CD4-positive, alpha-beta T cell (primary cell): ENCODE measurements at regions not wholly inside any gene's neighbourhood (a gene's known extent, or its start where the extent isn't known, plus 50 kb on each side); places are given as distances from the start of the nearest gene placed in this dataset.

ENCODE experiments used
- ATAC-seq: fragments of 200-7000 bp; cut with Tn5 transposase; one replicate; pipeline ENCODE4 v1.10.0; 2022; ENCODE audit warnings: mild to moderate bottlenecking; ENCODE audit not compliant: poor library complexity
- CTCF ChIA-PET: fragments of 350-600 bp; sonication (Branson Sonifier 250); formaldehyde crosslinking; loops from one replicate; lab custom pipeline; 2021; ENCODE audit warnings: antibody characterized with exemption, inconsistent platforms; lab: Charles Lee
- POLR2A ChIA-PET: fragments of 350-600 bp; sonication (Branson Sonifier 250); formaldehyde crosslinking; loops from one replicate; lab custom pipeline; 2021; ENCODE audit warnings: antibody characterized with exemption, inconsistent platforms; lab: Charles Lee
- DNase-seq, 14 experiments: peaks; one replicate each; pipeline ENCODE4 v3.0.0-alpha.2; 2013 to 2020; ENCODE audit warnings: mixed read lengths in 2 of 14
- H3K27ac ChIP-seq, 2 donors: one replicate each; pipeline versions ENCODE4 v1.5.1 to v1.7.0; 2013; ENCODE audit warnings: low read length in 2 of 2, low read depth in 1 of 2, mild to moderate bottlenecking in 1 of 2
- H3K27me3 ChIP-seq, 2 experiments: 1 replicate in 1 of 2; 2 replicates in 1 of 2; pipeline versions ENCODE4 v1.6.1 to v1.7.0; 2013; ENCODE audit warnings: low read length in 2 of 2, control low read depth in 1 of 2, mild to moderate bottlenecking in 1 of 2, moderate library complexity in 1 of 2; ENCODE audit not compliant: insufficient read depth in 2 of 2, control insufficient read depth in 1 of 2
- H3K36me3 ChIP-seq: one replicate; pipeline ENCODE4 v1.6.1; 2013; ENCODE audit warnings: low read length, control low read depth; ENCODE audit not compliant: insufficient read depth
- H3K4me1 ChIP-seq: one replicate; pipeline ENCODE4 v1.6.1; 2013; ENCODE audit warnings: low read length, control low read depth; ENCODE audit not compliant: insufficient read depth
- H3K4me3 ChIP-seq: one replicate; pipeline ENCODE4 v1.5.1; 2013; ENCODE audit warnings: mild to moderate bottlenecking, low read length, moderate library complexity
- H3K9me3 ChIP-seq, 2 experiments: 1 replicate in 1 of 2; 2 replicates in 1 of 2; pipeline versions ENCODE4 v1.6.1 to v1.7.0; 2013; ENCODE audit warnings: low read length in 2 of 2, mild to moderate bottlenecking in 2 of 2, control low read depth in 1 of 2, moderate library complexity in 1 of 2; ENCODE audit not compliant: control insufficient read depth in 1 of 2, insufficient read depth in 1 of 2
- H3K27ac Mint-ChIP-seq: one replicate; pipeline ENCODE4 v1.8.0; 2020; ENCODE audit warnings: mixed read lengths
- H3K27me3 Mint-ChIP-seq: one replicate; pipeline ENCODE4 v1.8.0; 2021; ENCODE audit warnings: mixed read lengths
- H3K36me3 Mint-ChIP-seq: one replicate; pipeline ENCODE4 v1.8.0; 2021; ENCODE audit warnings: low read depth, mixed read lengths
- H3K4me1 Mint-ChIP-seq: one replicate; pipeline ENCODE4 v1.8.0; 2021; ENCODE audit warnings: low read depth, mixed read lengths
- H3K4me3 Mint-ChIP-seq: one replicate; pipeline ENCODE4 v1.8.0; 2020; ENCODE audit warnings: mild to moderate bottlenecking, mixed read lengths
- H3K9me3 Mint-ChIP-seq: one replicate; pipeline ENCODE4 v1.8.0; 2020; ENCODE audit warnings: mixed read lengths
- intact Hi-C, 2 experiments: fragments of 100-400 bp; cut with DNase I in 1 of 2; cut with micrococcal nuclease in 1 of 2; formaldehyde crosslinking; loops; one replicate each; pipeline versions ENCODE4 v1.15.1 to v1.9.0; 2023 to 2025; cut with DNase I, micrococcal nuclease
- TF ChIP-seq, protein P1 (sequence below): fragments of 200-600 bp; IDR thresholded peaks from one replicate; pipeline ENCODE4 v1.8.0; 2022; ENCODE audit warnings: antibody characterized with exemption, mild to moderate bottlenecking

DNA sequence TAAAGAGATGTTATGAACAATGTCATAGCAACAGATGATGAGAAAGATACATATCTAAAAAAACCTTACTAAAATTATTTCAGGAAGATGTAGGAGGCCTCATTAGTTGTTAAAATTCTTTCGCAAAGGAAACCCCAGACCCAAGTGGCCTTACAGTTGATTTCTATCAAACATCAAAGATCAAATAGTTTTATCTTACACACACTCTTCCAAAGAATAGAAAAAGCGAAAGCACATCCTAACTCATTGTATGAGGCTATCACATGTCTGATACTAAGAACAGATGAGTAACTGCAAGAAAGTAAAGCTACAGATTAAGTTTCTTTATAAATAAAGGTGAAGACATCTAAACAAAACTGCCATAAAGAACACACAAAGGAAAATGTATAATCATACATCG lies 82.9 kb upstream of the GDF10 start:
- H3K4me3 ChIP-seq = no peak overlapping the region
- ChIA-PET POLR2A (interaction anchor here (1.0 kb wide), 1 partner anchor 51 kb away, joined by 4 read pairs; no protein-coding TSS in a partner anchor), CTCF (no interaction called here)
- H3K27ac ChIP-seq = no peak overlapping the region
- Mint-ChIP-seq H3K4me3 (no peak overlapping the region), H3K9me3 (peaks cover 5% of the 10 kb centered on the region), H3K36me3 (peaks cover 6% of the 10 kb centered on the region), H3K27ac (no peak overlapping the region), H3K27me3 (no peaks in the 10 kb centered on the region), H3K4me1 (peaks cover 36% of the 10 kb centered on the region)
- no peaks in the 10 kb centered on the region for H3K27me3 ChIP-seq
- DNase-seq (no peak), ATAC-seq (no peak)
- peaks cover 10% of the 10 kb centered on the region for H3K4me1 ChIP-seq
- H3K36me3 ChIP-seq = no peaks in the 10 kb centered on the region
- peaks cover 0 to 8% of the 10 kb centered on the region in 2 experiments for H3K9me3 ChIP-seq
- TF ChIP-seq, protein P1, sequence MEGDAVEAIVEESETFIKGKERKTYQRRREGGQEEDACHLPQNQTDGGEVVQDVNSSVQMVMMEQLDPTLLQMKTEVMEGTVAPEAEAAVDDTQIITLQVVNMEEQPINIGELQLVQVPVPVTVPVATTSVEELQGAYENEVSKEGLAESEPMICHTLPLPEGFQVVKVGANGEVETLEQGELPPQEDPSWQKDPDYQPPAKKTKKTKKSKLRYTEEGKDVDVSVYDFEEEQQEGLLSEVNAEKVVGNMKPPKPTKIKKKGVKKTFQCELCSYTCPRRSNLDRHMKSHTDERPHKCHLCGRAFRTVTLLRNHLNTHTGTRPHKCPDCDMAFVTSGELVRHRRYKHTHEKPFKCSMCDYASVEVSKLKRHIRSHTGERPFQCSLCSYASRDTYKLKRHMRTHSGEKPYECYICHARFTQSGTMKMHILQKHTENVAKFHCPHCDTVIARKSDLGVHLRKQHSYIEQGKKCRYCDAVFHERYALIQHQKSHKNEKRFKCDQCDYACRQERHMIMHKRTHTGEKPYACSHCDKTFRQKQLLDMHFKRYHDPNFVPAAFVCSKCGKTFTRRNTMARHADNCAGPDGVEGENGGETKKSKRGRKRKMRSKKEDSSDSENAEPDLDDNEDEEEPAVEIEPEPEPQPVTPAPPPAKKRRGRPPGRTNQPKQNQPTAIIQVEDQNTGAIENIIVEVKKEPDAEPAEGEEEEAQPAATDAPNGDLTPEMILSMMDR = no peak
- intact Hi-C loops = no loop called here

GRCh38 chr10:47218803-47219202 lies 81.2 kb upstream of the GDF10 start:
- intact Hi-C loops = no loop called here
- no peak overlapping the region for H3K4me3 Mint-ChIP-seq
- no peak for DNase-seq
- no peaks in the 10 kb centered on the region for H3K36me3 Mint-ChIP-seq
- H3K9me3 Mint-ChIP-seq = no peaks in the 10 kb centered on the region
- Histone ChIP-seq H3K36me3 (no peaks in the 10 kb centered on the region), H3K4me3 (no peak overlapping the region), H3K27me3 (no peaks in the 10 kb centered on the region), H3K27ac (no peak overlapping the region), H3K4me1 (peaks cover 10% of the 10 kb centered on the region), H3K9me3 (no peaks in the 10 kb centered on the region)
- peaks cover 33% of the 10 kb centered on the region for H3K4me1 Mint-ChIP-seq
- no peak for ATAC-seq
- ChIA-PET CTCF (no interaction called here), POLR2A (no interaction called here)
- H3K27me3 Mint-ChIP-seq = no peaks in the 10 kb centered on the region
- no peak overlapping the region for H3K27ac Mint-ChIP-seq
- TF ChIP-seq, protein P1 = no peak

GRCh38 chr10:47222461-47222860 lies 77.5 kb upstream of the GDF10 start:
- TF ChIP-seq, protein P1 = no peak
- no peaks in the 10 kb centered on the region for H3K27me3 ChIP-seq
- Mint-ChIP-seq H3K4me3 (no peak overlapping the region), H3K27ac (no peak overlapping the region), H3K36me3 (no peaks in the 10 kb centered on the region), H3K27me3 (no peaks in the 10 kb centered on the region), H3K9me3 (no peaks in the 10 kb centered on the region), H3K4me1 (peaks cover 15% of the 10 kb centered on the region)
- no peak for DNase-seq
- intact Hi-C loops = no loop called here
- ChIA-PET CTCF (no interaction called here), POLR2A (no interaction called here)
- H3K4me1 ChIP-seq = no peaks in the 10 kb centered on the region
- no peak overlapping the region for H3K4me3 ChIP-seq
- H3K9me3 ChIP-seq = no peaks in the 10 kb centered on the region
- H3K36me3 ChIP-seq = no peaks in the 10 kb centered on the region
- no peak for ATAC-seq
- H3K27ac ChIP-seq = no peak overlapping the region
